A549 (cell line): ENCODE measurements at regions not wholly inside any gene's neighbourhood (a gene's known extent, or its start where the extent isn't known, plus 50 kb on each side); places are given as distances from the start of the nearest gene placed in this dataset.

ENCODE experiments used
- EP300 ChIP-seq, 2 experiments: fragments of >200 bp; sonication (Bioruptor Twin); formaldehyde crosslinking; IDR thresholded peaks; 2 replicates in 1 of 2; 3 replicates in 1 of 2; pipeline ENCODE4 v1.6.1; 2016 to 2017
- ESRRA ChIP-seq: fragments of 150-350 bp; IDR thresholded peaks from 2 replicates; pipeline ENCODE4 v1.6.1; 2014; ENCODE audit warnings: mild to moderate bottlenecking, low read length, borderline replicate concordance
- MAFK ChIP-seq: fragments of 450-650 bp; IDR thresholded peaks from 2 replicates; pipeline ENCODE4 v1.6.1; 2014; ENCODE audit not compliant: partially characterized antibody
- POLR2A ChIP-seq: IDR thresholded peaks from 2 replicates; pipeline ENCODE4 v1.6.1; 2012; ENCODE audit warnings: mild to moderate bottlenecking, low read length
- RAD21 ChIP-seq, 2 experiments: fragments of >200 bp in 1 of 2; sonication (Bioruptor Twin) in 1 of 2; formaldehyde crosslinking in 1 of 2; IDR thresholded peaks in 1 of 2; conservative IDR thresholded peaks in 1 of 2; 2 replicates in 1 of 2; 3 replicates in 1 of 2; pipeline ENCODE4 v1.6.1; 2012 to 2018; ENCODE audit warnings: inconsistent platforms in 1 of 2
- RFX5 ChIP-seq: fragments of 450-650 bp; IDR thresholded peaks from 2 replicates; pipeline ENCODE4 v1.7.1; 2014; ENCODE audit warnings: antibody characterized with exemption, mild to moderate bottlenecking, moderate library complexity
- TF ChIP-seq, protein P1 (sequence below): fragments of >200 bp; sonication (Bioruptor Twin); formaldehyde crosslinking; IDR thresholded peaks from 3 replicates; pipeline ENCODE4 v1.5.1; 2016
- TF ChIP-seq, protein P2 (sequence below): IDR thresholded peaks from 2 replicates; pipeline ENCODE4 v1.6.1; 2012; ENCODE audit warnings: low read depth, borderline replicate concordance

DNA sequence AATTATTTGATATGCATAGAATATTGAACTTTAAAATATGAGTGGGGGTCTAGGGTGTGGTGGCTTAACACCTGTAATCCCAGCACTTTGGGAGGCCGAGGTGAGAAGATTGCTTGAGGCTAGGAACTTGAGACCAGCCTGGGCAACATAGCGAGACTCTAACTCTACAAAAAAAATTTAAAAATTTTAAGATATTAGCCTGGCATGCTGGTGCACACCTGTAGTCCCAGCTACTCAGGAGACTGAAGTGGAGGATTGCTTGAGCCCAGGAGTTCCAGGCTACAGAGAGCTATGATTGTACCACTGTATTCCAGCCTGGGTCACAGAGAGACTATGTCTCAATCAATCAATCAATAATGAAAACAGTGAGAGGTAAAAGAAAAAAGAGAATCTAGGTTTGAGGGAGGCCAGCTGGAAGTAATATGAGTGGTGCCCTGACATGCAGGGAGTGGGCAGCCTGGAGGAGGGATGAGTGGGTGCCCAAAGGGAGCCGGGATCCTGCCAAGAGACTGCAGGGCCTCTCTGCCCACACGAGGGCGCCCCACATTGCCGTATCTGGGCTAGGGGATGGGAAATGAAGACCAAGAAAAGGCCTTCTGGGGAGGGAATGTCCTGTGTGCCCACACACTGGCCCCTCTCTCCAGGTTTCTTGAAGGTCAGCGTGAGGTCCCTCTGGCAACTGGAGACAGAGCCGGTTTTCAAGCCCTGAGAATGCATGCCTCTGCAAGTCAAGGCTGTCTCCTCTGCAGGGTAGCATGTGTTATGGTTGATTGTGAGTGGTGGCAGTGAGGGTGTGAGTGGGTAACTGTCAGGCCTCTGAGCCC, 93.9 kb upstream of the PPM1J start:
- TF ChIP-seq, protein P1, sequence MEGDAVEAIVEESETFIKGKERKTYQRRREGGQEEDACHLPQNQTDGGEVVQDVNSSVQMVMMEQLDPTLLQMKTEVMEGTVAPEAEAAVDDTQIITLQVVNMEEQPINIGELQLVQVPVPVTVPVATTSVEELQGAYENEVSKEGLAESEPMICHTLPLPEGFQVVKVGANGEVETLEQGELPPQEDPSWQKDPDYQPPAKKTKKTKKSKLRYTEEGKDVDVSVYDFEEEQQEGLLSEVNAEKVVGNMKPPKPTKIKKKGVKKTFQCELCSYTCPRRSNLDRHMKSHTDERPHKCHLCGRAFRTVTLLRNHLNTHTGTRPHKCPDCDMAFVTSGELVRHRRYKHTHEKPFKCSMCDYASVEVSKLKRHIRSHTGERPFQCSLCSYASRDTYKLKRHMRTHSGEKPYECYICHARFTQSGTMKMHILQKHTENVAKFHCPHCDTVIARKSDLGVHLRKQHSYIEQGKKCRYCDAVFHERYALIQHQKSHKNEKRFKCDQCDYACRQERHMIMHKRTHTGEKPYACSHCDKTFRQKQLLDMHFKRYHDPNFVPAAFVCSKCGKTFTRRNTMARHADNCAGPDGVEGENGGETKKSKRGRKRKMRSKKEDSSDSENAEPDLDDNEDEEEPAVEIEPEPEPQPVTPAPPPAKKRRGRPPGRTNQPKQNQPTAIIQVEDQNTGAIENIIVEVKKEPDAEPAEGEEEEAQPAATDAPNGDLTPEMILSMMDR: peak; percentile 71
- no peak for TF ChIP-seq MAFK
- no peak for TF ChIP-seq POLR2A
- TF ChIP-seq, protein P2, sequence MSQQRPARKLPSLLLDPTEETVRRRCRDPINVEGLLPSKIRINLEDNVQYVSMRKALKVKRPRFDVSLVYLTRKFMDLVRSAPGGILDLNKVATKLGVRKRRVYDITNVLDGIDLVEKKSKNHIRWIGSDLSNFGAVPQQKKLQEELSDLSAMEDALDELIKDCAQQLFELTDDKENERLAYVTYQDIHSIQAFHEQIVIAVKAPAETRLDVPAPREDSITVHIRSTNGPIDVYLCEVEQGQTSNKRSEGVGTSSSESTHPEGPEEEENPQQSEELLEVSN: no peak
- TF ChIP-seq RFX5: no peak
- no peak for TF ChIP-seq ESRRA
- TF ChIP-seq EP300 (IDR thresholded peaks at IDR 0.05): no peak
- TF ChIP-seq RAD21 (conservative IDR thresholded peaks at IDR 0.05 in 1 of 2, IDR thresholded peaks at IDR 0.05 in 1 of 2): peak; percentile 75
